ENCODE measurements at regions not wholly inside any gene's neighbourhood (a gene's known extent, or its start where the extent isn't known, plus 50 kb on each side); places are given as distances from the start of the nearest gene placed in this dataset.

GRCh38 chr5:3654515-3654914, 58.9 kb downstream of the IRX1 start:
- Histone ChIP-seq H3K4me2 (no peak overlapping the region), H3K9me3 (no peaks in the 10 kb centered on the region), H3K27ac (no peak overlapping the region), H3K4me3 (no peak overlapping the region), H3K4me1 (no peaks in the 10 kb centered on the region)
- no peak for FAIRE-seq
- no peak for DNase-seq (ENCODE audit: low read depth in 1 of 2, low spot score in 1 of 2)
- POLR2A ChIA-PET: no interaction called here
- CTCF ChIA-PET: no interaction called here
- ATAC-seq: no peak
- WGBS (ENCODE audit: missing lambda C conversion rate): 38% methylated on average over 9 of the region's 9 CpGs
- TF ChIP-seq ZSCAN20 (CRISPR knock-in tag; IDR thresholded peaks at IDR 0.05) (no peak), CHD4 (IDR thresholded peaks at IDR 0.05; ENCODE audit: borderline replicate concordance) (no peak), ZFP36 (IDR thresholded peaks at IDR 0.05; ENCODE audit: borderline replicate concordance, partially characterized antibody) (no peak)

- ChIA-PET POLR2A (no interaction called here), CTCF (no interaction called here)
- TF ChIP-seq BHLHE40 (IDR thresholded peaks at IDR 0.05; ENCODE audit: low read depth, low read length) (no peak), HDAC2 (IDR thresholded peaks at IDR 0.05) (no peak), ZNF302 (CRISPR knock-in tag; IDR thresholded peaks at IDR 0.05) (no peak), SMC3 (IDR thresholded peaks at IDR 0.05) (no peak), NFE2L2 (conservative IDR thresholded peaks at IDR 0.05; ENCODE audit: low read length) (no peak), HEYL (CRISPR knock-in tag; IDR thresholded peaks at IDR 0.05) (no peak)
- Histone ChIP-seq H3K27ac (no peak overlapping the region), H3K4me2 (no peak overlapping the region), H3K4me3 (no peak overlapping the region), H3K9me3 (no peaks in the 10 kb centered on the region), H3K4me1 (no peaks in the 10 kb centered on the region)
- 2% methylated on average over 7 of the region's 7 CpGs for WGBS (ENCODE audit: missing lambda C conversion rate)
- ATAC-seq: no peak
- DNase-seq (ENCODE audit: low read depth in 1 of 2, low spot score in 1 of 2): no peak
- no peak for FAIRE-seq
Measured at GRCh38 chr5:3656803-3657202, 61.2 kb downstream of the IRX1 start.

GRCh38 chr5:3657364-3658022, 61.9 kb downstream of the IRX1 start:
- CTCF ChIA-PET: no interaction called here
- Histone ChIP-seq H3K4me3 (no peak overlapping the region), H3K4me2 (no peak overlapping the region), H3K27ac (no peak overlapping the region), H3K9me3 (no peaks in the 10 kb centered on the region), H3K4me1 (no peaks in the 10 kb centered on the region)
- POLR2A ChIA-PET: no interaction called here
- FAIRE-seq (no peak), DNase-seq (ENCODE audit: low read depth in 1 of 2, low spot score in 1 of 2) (no peak), ATAC-seq (no peak)
- TF ChIP-seq CHD2 (IDR thresholded peaks at IDR 0.05; ENCODE audit: low read length, partially characterized antibody) (no peak), RCOR1 (IDR thresholded peaks at IDR 0.05; ENCODE audit: low read depth, low read length) (no peak), HEYL (CRISPR knock-in tag; IDR thresholded peaks at IDR 0.05) (no peak), E2F6 (IDR thresholded peaks at IDR 0.05; ENCODE audit: borderline replicate concordance, low read depth) (no peak), JUNB (IDR thresholded peaks at IDR 0.05) (no peak), ZNF302 (CRISPR knock-in tag; IDR thresholded peaks at IDR 0.05) (no peak), TP53 (CRISPR knock-in tag; IDR thresholded peaks at IDR 0.05) (no peak), ELK1 (IDR thresholded peaks at IDR 0.05; ENCODE audit: low read depth, low read length) (no peak), EHMT2 (IDR thresholded peaks at IDR 0.05; ENCODE audit: low read depth) (no peak), KDM1A (IDR thresholded peaks at IDR 0.05; ENCODE audit: low read depth) (no peak), ESRRA (IDR thresholded peaks at IDR 0.05; ENCODE audit: borderline replicate concordance, low read length) (no peak), CBX2 (IDR thresholded peaks at IDR 0.05; ENCODE audit: borderline replicate concordance, low read depth) (no peak), ZC3H11A (IDR thresholded peaks at IDR 0.05) (no peak), RNF2 (IDR thresholded peaks at IDR 0.05; ENCODE audit: borderline replicate concordance, low read depth) (no peak), BHLHE40 (IDR thresholded peaks at IDR 0.05; ENCODE audit: low read depth, low read length) (no peak), CBX8 (IDR thresholded peaks at IDR 0.05) (no peak)
- WGBS (ENCODE audit: missing lambda C conversion rate): 31% methylated on average over 16 of the region's 18 CpGs
